Loucy (cell line): ENCODE measurements at regions not wholly inside any gene's neighbourhood (a gene's known extent, or its start where the extent isn't known, plus 50 kb on each side); places are given as distances from the start of the nearest gene placed in this dataset.

Experiments used
- H2AFZ ChIP-seq: fragments of 200-600 bp; sonication (generic); 2 replicates; pipeline ENCODE4 v1.6.0; 2016; ENCODE audit warnings: antibody characterized with exemption, mild to moderate bottlenecking, low read length, moderate library complexity
- H3F3A ChIP-seq: fragments of 200-600 bp; 2 replicates; pipeline ENCODE4 v1.6.0; 2016; ENCODE audit warnings: antibody characterized with exemption, low read depth, mild to moderate bottlenecking
- H3K27me3 ChIP-seq: fragments of 200-600 bp; sonication (generic); 2 replicates; pipeline ENCODE4 v1.6.1; 2014; ENCODE audit warnings: low read length, mild to moderate bottlenecking; ENCODE audit not compliant: insufficient read depth, poor library complexity, severe bottlenecking
- H3K36me3 ChIP-seq: fragments of 200-600 bp; sonication (generic); 2 replicates; pipeline ENCODE4 v1.6.1; 2016; ENCODE audit warnings: low read length; ENCODE audit not compliant: insufficient read depth
- H3K4me1 ChIP-seq: fragments of 200-600 bp; sonication (generic); 2 replicates; pipeline ENCODE4 v1.5.1; 2014; ENCODE audit warnings: low read length, mild to moderate bottlenecking; ENCODE audit not compliant: insufficient read depth, poor library complexity, severe bottlenecking
- H3K4me2 ChIP-seq: fragments of 200-600 bp; sonication (generic); 2 replicates; pipeline ENCODE4 v1.6.0; 2014; ENCODE audit warnings: antibody characterized with exemption, low read length, low read depth, mild to moderate bottlenecking; ENCODE audit not compliant: poor library complexity, severe bottlenecking
- H3K4me3 ChIP-seq: fragments of 200-600 bp; sonication (generic); 2 replicates; pipeline ENCODE4 v1.5.1; 2014; ENCODE audit warnings: low read length, mild to moderate bottlenecking, mixed read lengths; ENCODE audit not compliant: poor library complexity, severe bottlenecking
- H3K79me2 ChIP-seq: fragments of 200-600 bp; sonication (generic); 2 replicates; pipeline ENCODE4 v1.6.1; 2014; ENCODE audit warnings: low read length; ENCODE audit not compliant: insufficient read depth
- H3K9ac ChIP-seq: fragments of 200-600 bp; sonication (generic); 2 replicates; pipeline ENCODE4 v1.6.0; 2014; ENCODE audit warnings: mild to moderate bottlenecking, low read depth, low read length, moderate library complexity; ENCODE audit not compliant: poor library complexity, severe bottlenecking
- H3K9me2 ChIP-seq: fragments of 200-600 bp; sonication (generic); replicated peaks from 2 replicates; pipeline ENCODE4 v1.6.1; 2016; ENCODE audit warnings: low read depth, low read length, mixed read lengths
- H3K9me3 ChIP-seq: fragments of 200-600 bp; sonication (generic); 2 replicates; pipeline ENCODE4 v1.6.1; 2014; ENCODE audit warnings: mild to moderate bottlenecking, antibody characterized with exemption, low read length, low read depth; ENCODE audit not compliant: insufficient read depth
- H4K20me1 ChIP-seq: fragments of 200-600 bp; sonication (generic); 2 replicates; pipeline ENCODE4 v1.6.0; 2014; ENCODE audit warnings: antibody characterized with exemption, low read length, mild to moderate bottlenecking; ENCODE audit not compliant: insufficient read depth, poor library complexity, severe bottlenecking
- EZH2phosphoT487 ChIP-seq: fragments of 200-600 bp; IDR thresholded peaks from 2 replicates; pipeline ENCODE4 v1.6.1; 2018; ENCODE audit warnings: antibody characterized with exemption, mild to moderate bottlenecking, moderate library complexity, borderline replicate concordance
- TF ChIP-seq, protein P1 (sequence below): fragments of 200-600 bp; sonication (generic); conservative IDR thresholded peaks from 2 replicates; pipeline ENCODE4 v1.5.1; 2014; ENCODE audit warnings: mild to moderate bottlenecking, antibody characterized with exemption, low read length

DNA sequence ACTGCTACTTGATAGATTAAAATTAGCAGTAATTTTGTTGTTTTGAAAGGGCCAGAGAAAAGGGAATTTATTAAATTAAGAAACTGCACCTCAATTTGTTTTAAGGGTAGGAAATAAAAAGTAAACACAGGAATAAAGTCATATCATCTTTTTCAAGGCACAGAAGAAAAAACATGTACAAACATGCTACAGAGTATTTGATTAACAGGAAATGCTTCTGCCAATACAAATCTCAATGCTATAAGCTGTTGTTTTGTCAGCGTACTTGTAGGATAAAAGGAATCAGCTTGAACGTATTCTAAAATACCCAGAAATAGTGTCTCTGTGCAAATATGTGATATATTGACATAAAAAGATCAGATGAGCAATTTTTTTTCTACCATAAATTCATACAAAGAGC lies 474.0 kb upstream of the MGAT4C start:
- Histone ChIP-seq H3K27me3 (no peaks in the 10 kb centered on the region), H3K9me2 (no peaks in the 10 kb centered on the region), H3K79me2 (no peaks in the 10 kb centered on the region), H3K9me3 (no peaks in the 10 kb centered on the region), H2AFZ (no peak overlapping the region), H3K4me2 (no peak overlapping the region), H4K20me1 (no peaks in the 10 kb centered on the region), H3K4me1 (no peaks in the 10 kb centered on the region), H3K4me3 (no peak overlapping the region), H3F3A (no peaks in the 10 kb centered on the region), H3K9ac (no peak overlapping the region), H3K36me3 (no peaks in the 10 kb centered on the region)
- TF ChIP-seq EZH2phosphoT487: no peak
- TF ChIP-seq, protein P1, sequence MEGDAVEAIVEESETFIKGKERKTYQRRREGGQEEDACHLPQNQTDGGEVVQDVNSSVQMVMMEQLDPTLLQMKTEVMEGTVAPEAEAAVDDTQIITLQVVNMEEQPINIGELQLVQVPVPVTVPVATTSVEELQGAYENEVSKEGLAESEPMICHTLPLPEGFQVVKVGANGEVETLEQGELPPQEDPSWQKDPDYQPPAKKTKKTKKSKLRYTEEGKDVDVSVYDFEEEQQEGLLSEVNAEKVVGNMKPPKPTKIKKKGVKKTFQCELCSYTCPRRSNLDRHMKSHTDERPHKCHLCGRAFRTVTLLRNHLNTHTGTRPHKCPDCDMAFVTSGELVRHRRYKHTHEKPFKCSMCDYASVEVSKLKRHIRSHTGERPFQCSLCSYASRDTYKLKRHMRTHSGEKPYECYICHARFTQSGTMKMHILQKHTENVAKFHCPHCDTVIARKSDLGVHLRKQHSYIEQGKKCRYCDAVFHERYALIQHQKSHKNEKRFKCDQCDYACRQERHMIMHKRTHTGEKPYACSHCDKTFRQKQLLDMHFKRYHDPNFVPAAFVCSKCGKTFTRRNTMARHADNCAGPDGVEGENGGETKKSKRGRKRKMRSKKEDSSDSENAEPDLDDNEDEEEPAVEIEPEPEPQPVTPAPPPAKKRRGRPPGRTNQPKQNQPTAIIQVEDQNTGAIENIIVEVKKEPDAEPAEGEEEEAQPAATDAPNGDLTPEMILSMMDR: no peak

DNA sequence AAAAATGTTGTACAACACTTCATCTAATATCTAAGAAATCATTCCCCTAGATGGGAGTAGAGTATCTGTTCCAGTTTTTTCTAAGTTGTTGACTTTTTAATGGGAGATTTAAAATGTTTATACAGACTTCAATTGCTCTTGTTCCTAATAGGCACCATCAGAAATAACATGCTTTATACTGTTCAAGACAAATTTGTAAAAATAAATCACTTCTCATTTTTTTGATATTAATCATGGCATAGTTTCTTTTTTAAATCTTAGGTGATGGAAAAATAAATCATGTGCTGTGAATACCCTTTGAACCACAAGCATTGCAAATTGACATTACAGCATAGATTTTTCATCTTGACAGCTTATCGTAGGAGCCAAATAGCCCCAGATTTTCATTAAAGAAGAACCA lies 473.5 kb upstream of the MGAT4C start:
- TF ChIP-seq, protein P1: no peak
- no peak for TF ChIP-seq EZH2phosphoT487
- H3K9me2 ChIP-seq: no peaks in the 10 kb centered on the region
- H3K4me3 ChIP-seq: no peak overlapping the region
- no peaks in the 10 kb centered on the region for H3F3A ChIP-seq
- no peaks in the 10 kb centered on the region for H3K27me3 ChIP-seq
- H4K20me1 ChIP-seq: no peaks in the 10 kb centered on the region
- no peak overlapping the region for H2AFZ ChIP-seq
- H3K4me2 ChIP-seq: no peak overlapping the region
- no peak overlapping the region for H3K9ac ChIP-seq
- H3K36me3 ChIP-seq: no peaks in the 10 kb centered on the region
- H3K79me2 ChIP-seq: no peaks in the 10 kb centered on the region
- H3K4me1 ChIP-seq: no peaks in the 10 kb centered on the region
- H3K9me3 ChIP-seq: no peaks in the 10 kb centered on the region

DNA sequence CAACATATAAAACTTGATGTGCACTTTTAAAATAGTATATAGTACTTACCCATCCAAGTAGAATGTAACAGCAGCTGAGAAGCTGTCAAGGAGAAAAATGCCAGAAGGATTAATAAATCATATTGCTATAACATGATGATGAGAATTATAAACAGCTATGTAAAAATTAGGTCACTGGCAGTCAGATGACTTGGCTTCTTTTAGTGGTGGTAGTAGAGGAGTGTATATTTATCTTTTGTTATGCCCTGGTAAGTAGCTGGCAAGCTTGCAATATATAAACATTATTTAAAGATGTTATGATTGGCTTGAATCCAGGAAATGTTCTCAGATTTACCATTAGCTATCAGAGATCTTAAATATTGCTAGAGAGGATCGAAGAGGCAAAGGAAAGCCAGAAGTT lies 471.0 kb upstream of the MGAT4C start:
- Histone ChIP-seq H3K36me3 (no peaks in the 10 kb centered on the region), H2AFZ (no peak overlapping the region), H3K4me1 (no peaks in the 10 kb centered on the region), H3K9me3 (no peaks in the 10 kb centered on the region), H3K9ac (no peak overlapping the region), H3K27me3 (no peaks in the 10 kb centered on the region), H3K4me2 (no peak overlapping the region), H3F3A (no peaks in the 10 kb centered on the region), H3K4me3 (no peak overlapping the region), H3K79me2 (no peaks in the 10 kb centered on the region), H4K20me1 (no peaks in the 10 kb centered on the region), H3K9me2 (no peaks in the 10 kb centered on the region)
- TF ChIP-seq EZH2phosphoT487: no peak
- TF ChIP-seq, protein P1: no peak
